Kidney capillary endothelial cell (primary cell): ENCODE measurements at regions not wholly inside any gene's neighbourhood (a gene's known extent, or its start where the extent isn't known, plus 50 kb on each side); places are given as distances from the start of the nearest gene placed in this dataset.

Source experiments
- DNase-seq: peaks from one replicate; pipeline ENCODE4 v3.0.0-alpha.2; 2018; ENCODE audit warnings: low spot score

- no peak for DNase-seq
Observed at GRCh38 chrX:22395372-22395771, 122.7 kb downstream of the CBLL2 start.

- DNase-seq: no peak
Observed at GRCh38 chrX:22396408-22396807, 123.7 kb downstream of the CBLL2 start.

- no peak for DNase-seq
Observed at GRCh38 chrX:22397566-22397965, 124.9 kb downstream of the CBLL2 start.

GRCh38 chrX:22399437-22400192 is 126.9 kb downstream of the CBLL2 start:
- DNase-seq: no peak

GRCh38 chrX:22404297-22404696 is 131.6 kb downstream of the CBLL2 start:
- no peak for DNase-seq

- DNase-seq: peak; percentile 56
Observed at GRCh38 chrX:22406201-22406737, 133.6 kb downstream of the CBLL2 start.

GRCh38 chrX:22409418-22409817 is 136.7 kb downstream of the CBLL2 start:
- no peak for DNase-seq

GRCh38 chrX:22424122-22424915 is 151.6 kb downstream of the CBLL2 start:
- no peak for DNase-seq

- DNase-seq: no peak
Observed at GRCh38 chrX:22424919-22425318, 152.2 kb downstream of the CBLL2 start.

- no peak for DNase-seq
Observed at GRCh38 chrX:22429704-22430103, 157.0 kb downstream of the CBLL2 start.

GRCh38 chrX:22430701-22431100 is 158.0 kb downstream of the CBLL2 start:
- DNase-seq: no peak

GRCh38 chrX:22433292-22434070 is 160.8 kb downstream of the CBLL2 start:
- DNase-seq: no peak

GRCh38 chrX:22445880-22446279 is 173.2 kb downstream of the CBLL2 start:
- DNase-seq: no peak

GRCh38 chrX:22462959-22463358 is 190.2 kb downstream of the CBLL2 start:
- no peak for DNase-seq

GRCh38 chrX:22467571-22467970 is 194.9 kb downstream of the CBLL2 start:
- DNase-seq: no peak

- no peak for DNase-seq
Observed at GRCh38 chrX:22481436-22481835, 208.7 kb downstream of the CBLL2 start.

- DNase-seq: no peak
Observed at GRCh38 chrX:22486296-22486695, 213.6 kb downstream of the CBLL2 start.

GRCh38 chrX:22516893-22517292 is 244.2 kb downstream of the CBLL2 start:
- DNase-seq: no peak

- DNase-seq: peak; percentile 46
Observed at GRCh38 chrX:22520128-22520828, 247.6 kb downstream of the CBLL2 start.

GRCh38 chrX:22526339-22526738 is 253.6 kb downstream of the CBLL2 start:
- peak; percentile 38 for DNase-seq

GRCh38 chrX:22527302-22527701 is 254.6 kb downstream of the CBLL2 start:
- DNase-seq: no peak

- no peak for DNase-seq
Observed at GRCh38 chrX:22533898-22534297, 261.2 kb downstream of the CBLL2 start.
